GM19025 (cell line): ENCODE measurements at regions not wholly inside any gene's neighbourhood (a gene's known extent, or its start where the extent isn't known, plus 50 kb on each side); places are given as distances from the start of the nearest gene placed in this dataset.
"Not testable (repeated sequence)": the region's sequence is repeated elsewhere in the genome, so short reads cannot be mapped to it uniquely, and the experiment has no call there.

Experiments used
- ATAC-seq: cut with Tn5 transposase; IDR thresholded peaks from one replicate; pipeline ENCODE4 v1.9.1; 2021; ENCODE audit warnings: mild to moderate bottlenecking, low read depth, moderate library complexity; ENCODE audit not compliant: unreplicated experiment

DNA sequence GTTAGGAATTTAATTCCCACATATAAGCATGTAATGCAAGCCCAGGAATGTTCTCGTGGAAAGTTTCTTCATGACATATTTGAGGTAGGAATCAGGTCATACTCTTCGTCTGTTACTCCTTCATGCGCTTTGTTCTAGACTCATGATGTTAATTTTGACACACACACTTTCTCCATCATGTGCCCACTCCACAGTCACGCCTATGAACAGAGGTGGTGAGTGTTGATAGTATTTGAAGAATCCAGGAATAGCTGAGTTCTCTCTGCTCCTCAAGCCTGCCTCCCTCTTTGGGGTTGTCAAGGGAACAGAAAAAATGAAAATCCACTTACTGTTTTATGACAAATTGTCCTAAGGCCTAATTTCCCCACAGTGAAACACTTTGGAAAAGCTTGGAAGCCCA, 117.3 kb upstream of the SERPINE2 start:
- ATAC-seq = no peak

- no peak for ATAC-seq
These were observed 116.8 kb upstream of the SERPINE2 start for GRCh38 chr2:224155896-224156295.

GRCh38 chr2:224155371-224155770, 116.3 kb upstream of the SERPINE2 start:
- no peak for ATAC-seq

DNA sequence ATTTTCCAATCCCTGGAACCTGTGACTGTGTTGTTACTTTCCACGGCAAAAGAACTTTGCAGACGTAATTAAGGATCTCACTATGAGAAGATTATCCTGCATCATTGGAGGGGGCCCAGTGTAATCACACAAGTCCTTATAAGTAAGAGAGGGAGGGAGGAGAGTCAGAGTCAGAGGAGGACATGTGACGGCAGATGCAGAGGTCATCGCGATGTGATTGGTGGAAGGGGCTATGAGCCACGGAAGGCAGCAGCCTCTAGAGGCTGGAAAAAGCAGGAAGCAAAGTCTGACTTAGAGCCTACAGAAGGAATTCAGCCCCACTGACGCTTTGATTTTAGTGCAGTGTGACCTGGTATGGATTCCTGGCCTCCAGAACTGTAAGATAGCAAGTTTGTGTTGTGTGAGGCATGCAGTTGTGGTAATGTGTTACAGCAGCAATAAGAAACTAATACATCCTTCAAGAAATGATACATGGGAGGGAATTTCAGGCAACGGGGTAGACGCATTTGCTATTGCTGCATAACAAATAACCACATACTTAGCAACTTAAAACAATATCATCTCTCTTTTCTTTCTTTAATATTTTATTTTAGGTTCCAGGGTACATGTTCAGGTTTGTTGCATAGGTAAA, 112.7 kb upstream of the SERPINE2 start:
- no peak for ATAC-seq

DNA sequence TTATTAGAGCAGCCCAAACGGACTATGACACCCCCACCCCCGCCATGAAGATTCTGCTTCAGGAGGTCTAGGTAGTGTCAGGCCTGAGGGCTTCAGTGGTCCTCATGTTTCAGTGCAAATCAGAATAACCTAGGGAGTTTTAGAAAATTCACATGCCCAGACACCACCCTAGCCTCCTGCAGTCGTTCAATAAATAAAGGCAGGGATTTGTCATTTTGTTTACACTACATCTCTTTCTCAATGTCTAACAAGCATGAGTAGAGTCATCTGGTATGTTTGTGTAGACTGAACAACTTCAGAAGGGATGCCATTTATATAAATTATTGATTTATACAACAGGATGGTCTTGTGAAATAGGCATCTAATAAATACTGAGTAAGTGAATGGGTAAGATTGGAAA, 112.1 kb upstream of the SERPINE2 start:
- no peak for ATAC-seq

DNA sequence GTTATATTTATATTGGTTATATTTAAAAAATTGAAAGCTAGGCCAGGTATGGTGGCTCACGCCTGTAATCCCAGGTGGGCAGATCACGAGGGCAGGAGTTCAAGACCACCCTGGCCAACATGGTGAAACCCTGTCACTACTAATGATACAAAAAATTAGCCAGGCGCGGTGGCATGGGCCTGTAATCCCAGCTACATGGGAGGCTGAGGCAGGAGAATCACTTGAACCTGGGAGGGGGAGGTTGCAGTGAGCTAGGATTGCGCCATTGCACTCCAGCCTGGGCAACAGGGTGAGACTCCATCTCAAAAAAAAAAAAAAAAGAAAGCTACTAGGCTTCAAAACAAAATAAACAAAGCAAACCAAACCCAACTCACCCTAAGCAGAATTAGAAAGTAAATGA, 109.0 kb upstream of the SERPINE2 start:
- not testable (repeated sequence) for ATAC-seq

DNA sequence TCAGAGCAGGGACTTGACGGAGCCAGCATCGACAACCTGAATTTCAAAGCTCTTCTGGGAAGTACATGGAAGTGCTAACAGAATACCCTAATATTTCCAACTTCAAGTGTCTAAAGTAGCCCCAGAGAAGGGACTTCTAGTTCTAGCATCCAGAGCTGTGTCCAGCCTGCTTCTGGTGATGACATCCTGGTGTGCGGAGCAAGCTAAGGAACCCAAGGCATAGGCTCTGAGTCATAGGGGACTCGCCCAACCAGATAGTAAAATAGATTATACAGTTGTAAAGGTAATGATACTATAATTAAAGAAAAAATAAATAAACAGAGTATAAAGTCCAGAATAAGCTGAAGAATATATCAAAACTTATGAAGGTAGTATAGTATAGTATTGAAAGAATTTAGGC, 108.1 kb upstream of the SERPINE2 start:
- no peak for ATAC-seq

DNA sequence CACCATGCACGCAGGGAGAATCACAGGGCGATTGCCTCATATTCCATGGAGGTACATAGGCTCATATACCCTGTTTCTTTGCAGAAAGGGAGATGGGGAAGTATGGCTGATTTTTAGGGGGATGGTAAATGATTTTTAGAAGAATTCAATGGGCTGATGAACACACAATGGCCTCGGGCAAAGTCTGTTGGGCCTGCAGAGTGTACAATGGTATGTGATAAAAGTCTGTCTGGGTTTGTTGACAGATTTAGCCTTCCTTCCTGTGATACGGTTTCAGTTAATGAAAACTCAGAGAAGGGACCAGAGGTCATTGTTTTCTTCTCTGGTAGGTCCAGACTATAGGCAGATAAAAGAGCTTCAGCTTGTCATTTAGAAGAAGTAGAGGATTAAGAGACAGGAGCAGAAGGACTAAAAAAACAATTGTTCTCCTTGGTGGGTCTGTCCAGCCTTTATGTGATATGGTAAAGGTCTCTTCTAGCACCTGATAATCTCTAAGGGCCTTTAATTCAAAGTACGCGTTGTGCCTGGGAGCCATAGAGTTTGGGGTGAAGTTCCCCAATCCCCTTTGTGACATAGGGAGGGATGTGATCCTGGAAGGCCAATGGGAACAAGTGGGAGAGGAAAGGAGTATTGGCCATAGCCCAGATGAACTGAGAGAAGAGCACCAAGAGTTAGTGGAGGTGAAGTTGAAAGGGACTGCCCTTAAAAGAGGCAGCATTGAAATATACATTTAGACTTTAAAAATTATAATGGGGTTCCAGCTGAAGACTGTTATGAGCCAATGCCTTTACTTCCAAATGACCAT, 107.5 kb upstream of the SERPINE2 start:
- ATAC-seq = no peak

- ATAC-seq = no peak
These were observed 106.8 kb upstream of the SERPINE2 start for GRCh38 chr2:224145751-224146355.

DNA sequence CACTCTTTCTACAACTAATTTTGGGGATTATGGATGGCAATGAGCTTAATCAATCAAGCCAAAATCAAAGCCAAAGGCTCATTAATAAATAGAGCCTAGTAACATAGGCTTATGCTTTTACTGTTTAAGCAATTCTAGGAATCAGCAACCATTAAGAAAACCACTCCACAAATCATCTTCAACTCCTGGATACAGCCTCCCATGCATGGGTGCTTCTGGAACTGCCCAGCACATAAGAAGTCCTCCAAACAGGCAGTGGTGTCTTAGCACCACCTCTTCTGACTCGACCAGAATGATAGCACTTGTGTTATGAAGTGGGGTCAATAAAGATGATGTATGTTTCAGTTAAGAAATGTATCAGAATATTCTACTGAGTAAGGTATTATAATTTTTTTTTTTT, 104.4 kb upstream of the SERPINE2 start:
- no peak for ATAC-seq

GRCh38 chr2:224142397-224143312, 103.6 kb upstream of the SERPINE2 start:
- ATAC-seq = no peak

DNA sequence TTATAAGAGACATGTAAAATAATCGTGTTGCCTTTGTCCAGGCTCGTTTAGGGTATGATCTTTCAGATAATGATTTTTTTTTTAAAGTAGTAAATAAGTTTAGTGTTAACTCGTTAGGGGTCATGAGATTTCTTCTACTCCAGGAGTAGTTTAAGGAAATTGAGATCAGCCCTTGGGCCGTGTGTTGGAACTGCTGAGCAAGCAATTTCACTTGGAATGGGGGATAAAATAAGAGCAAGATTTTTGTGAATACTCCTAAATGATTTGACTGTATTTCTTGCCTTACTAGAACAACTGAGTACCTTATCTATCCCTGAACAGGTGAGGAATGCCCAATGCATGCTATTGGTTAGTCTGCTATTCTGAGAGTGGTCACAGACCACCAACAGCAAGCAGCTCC, 102.2 kb upstream of the SERPINE2 start:
- no peak for ATAC-seq

DNA sequence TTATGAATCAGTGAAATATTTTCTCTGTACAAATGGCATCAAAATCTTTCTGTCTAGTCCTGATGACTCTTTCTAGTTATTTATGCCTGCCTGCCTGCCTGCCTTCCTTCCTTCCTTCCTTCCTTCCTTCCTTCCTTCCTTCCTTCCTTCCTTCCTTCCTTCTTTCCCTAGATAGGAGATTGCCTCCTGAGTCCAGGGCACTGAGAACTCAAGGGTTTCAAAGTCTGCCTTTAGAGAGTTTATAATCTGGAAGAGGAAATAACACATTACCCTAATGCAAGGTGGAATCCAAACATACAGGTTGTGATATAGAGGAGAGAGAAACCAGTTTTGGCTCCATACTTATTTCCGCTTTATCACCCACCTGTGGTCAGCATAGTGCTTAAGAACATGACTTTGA, 98.1 kb upstream of the SERPINE2 start:
- ATAC-seq = no peak

- ATAC-seq = no peak
These were observed 97.3 kb upstream of the SERPINE2 start for GRCh38 chr2:224136396-224136795.

DNA sequence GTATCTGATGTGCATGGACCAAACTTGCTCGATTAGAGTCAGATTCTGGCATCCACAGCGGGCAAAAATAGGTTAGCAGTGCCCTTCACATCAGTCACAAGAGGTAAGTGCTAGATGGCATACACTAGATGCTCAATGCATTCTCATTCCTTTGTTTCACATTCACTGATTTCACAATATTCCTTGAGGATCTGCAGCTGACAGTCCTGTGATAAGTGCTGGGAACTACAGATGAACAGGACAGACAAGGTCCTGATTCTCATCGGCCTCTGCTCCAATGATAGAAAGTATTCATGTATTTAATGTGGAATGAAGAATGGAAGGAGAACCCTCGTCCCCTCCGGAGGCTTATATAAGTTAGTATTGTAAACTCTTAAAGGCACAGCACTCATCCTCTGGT, 96.8 kb upstream of the SERPINE2 start:
- ATAC-seq = no peak

DNA sequence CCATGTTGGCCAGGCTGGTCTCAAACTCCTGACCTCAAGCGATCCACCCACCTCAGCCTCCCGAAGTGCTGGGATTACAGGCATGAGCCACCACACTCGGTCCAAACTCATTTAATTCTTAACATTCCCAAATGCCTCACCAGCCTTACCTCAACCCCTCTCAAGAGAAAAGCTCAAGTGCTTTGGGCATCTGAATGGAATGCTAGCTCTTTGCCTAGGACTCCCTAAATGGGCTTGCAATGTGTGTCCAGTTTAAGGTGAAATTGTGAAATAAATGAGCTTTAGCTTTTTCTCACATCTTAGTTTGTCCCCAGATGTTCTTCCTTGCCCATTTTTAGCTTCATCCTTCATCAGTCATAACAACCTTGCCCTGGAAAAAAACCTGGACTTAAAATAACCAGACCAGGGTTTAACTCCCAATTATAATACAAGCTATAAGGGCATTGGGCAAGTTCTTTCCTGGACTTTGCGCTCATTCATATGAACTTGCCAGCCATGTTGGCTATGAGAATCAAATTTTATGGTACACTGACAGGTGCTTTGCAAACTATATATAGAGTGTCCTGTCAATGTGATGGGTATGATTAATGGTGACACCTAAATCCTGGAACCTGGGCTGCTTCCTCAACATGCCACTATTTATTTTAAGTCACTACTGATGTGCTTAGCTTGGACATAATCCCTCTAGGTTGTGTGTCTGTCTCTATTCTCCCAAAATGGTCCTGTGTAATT, 95.1 kb upstream of the SERPINE2 start:
- ATAC-seq = no peak

DNA sequence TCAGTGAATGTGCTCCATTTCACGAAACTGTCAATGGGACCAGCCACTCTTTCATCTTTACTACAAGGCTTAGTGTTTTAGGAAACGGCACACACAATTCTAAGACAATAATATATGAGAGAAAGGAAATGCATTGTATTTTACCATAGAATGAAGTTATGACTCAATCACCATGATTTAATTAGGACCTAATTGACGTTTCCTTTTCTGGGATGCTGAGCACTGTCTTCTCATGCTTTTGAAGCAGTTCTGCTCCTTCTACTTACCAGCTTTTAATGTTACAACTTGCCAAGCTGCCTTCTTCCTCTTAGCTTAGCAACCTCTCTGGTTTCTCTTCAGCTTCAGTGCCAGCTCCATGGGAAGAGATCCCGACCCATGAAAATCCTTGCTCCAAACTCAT, 94.3 kb upstream of the SERPINE2 start:
- ATAC-seq = no peak

DNA sequence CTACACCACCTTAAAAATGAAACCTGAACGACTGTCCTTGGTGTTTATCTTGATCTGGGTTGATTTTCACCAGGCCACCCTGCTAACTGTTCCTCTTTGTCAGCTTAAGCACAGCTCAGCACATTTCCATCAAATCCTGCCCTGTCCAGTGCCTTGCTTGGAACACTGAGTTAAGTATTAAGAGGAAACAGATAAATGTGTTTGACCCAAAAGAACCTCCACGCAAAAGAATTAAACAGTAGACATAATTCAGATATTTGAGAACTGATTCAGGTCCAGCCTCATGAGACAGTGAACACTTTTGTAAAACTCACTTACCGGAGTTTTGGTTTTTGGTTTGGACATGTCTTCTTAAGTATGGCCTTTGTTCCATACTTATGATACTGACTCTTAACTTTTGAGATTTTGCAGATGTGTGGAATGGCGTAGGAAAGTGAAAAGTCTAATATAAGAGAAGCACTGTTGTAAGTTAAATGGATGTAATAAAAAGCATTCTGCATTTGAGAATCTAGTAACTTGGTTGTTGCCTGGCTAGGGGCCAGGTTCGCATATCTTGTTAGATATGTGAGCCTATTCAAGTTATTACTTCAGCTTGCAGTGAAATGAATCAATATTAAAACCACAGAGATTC, 88.9 kb upstream of the SERPINE2 start:
- no peak for ATAC-seq

DNA sequence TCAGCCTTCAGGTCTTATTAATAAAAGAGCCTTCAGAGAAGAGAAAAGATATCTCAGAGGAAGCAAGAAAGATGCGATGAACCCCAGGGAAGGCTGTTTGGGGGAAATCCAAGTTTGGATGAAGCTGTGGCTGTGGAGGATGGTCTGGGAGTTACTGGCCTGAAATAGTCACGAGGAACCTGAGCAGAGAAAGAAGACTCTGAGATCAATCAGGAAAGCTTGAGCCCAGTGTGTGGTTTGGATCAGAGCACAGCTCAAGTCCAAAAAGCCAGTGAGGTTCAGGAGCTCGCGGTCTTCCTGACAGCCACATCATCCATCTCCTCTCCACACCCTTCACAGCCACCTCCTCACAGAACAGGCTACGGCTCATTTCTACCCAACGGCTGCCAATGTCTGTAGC, 87.4 kb upstream of the SERPINE2 start:
- no peak for ATAC-seq

DNA sequence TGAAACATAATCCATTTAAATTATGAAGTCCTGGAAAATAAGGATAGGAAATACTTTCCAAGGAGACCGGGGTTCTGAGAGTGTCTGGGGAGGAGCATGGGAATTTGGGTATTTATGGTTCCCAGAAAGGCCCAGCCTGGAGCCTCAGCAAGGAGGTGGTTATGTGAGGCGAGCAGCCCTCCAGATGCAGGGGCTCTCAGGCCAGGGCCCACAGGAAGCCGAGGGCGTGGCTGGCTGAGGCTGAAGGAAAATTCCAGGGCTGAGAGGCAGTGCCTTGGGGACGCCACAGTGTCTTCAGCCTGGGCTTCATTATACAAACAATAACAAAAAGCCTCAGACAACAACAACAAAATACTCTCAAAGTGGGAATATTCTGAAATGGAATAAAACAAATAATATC, 86.9 kb upstream of the SERPINE2 start:
- ATAC-seq = no peak
